Astrocyte of the cerebellum (primary cell): ENCODE measurements at regions not wholly inside any gene's neighbourhood (a gene's known extent, or its start where the extent isn't known, plus 50 kb on each side); places are given as distances from the start of the nearest gene placed in this dataset.

ENCODE experiments used
- DNase-seq: peaks from one replicate; pipeline ENCODE4 v3.0.0-alpha.2; 2011; ENCODE audit warnings: low read depth
- H3K4me3 ChIP-seq: 2 replicates; pipeline ENCODE4 v1.5.1; 2011; ENCODE audit warnings: mild to moderate bottlenecking, low read depth, low read length, moderate library complexity
- CTCF ChIP-seq: IDR thresholded peaks from 2 replicates; pipeline ENCODE4 v1.5.1; 2012; ENCODE audit warnings: low read length, low read depth, moderate library complexity, mild to moderate bottlenecking; ENCODE audit errors: missing control alignments
- in situ Hi-C: cut with HindIII; loops from 2 replicates; pipeline ENCODE4 v1.10.0; 2017; ENCODE audit warnings: low sequenced_read_pairs

- in situ Hi-C loops, result no loop called here
- no peak overlapping the region for H3K4me3 ChIP-seq
- DNase-seq, result no peak
- TF ChIP-seq CTCF, result no peak
Observed at GRCh38 chr9:84393266-84393950, 52.9 kb upstream of the SLC28A3 start.

- no peak overlapping the region for H3K4me3 ChIP-seq
- DNase-seq, result no peak
- TF ChIP-seq CTCF, result no peak
- in situ Hi-C loops, result no loop called here
Observed at GRCh38 chr9:84394036-84394435, 53.5 kb upstream of the SLC28A3 start.

- H3K4me3 ChIP-seq, result no peak overlapping the region
- DNase-seq, result peak; percentile 58
- peak; percentile 81 for TF ChIP-seq CTCF
- in situ Hi-C loops, result no loop called here
Observed at GRCh38 chr9:84397151-84397728, 56.7 kb upstream of the SLC28A3 start.

GRCh38 chr9:84397822-84398221 is 57.3 kb upstream of the SLC28A3 start:
- in situ Hi-C loops, result no loop called here
- no peak overlapping the region for H3K4me3 ChIP-seq
- peak; percentile 19 for DNase-seq
- no peak for TF ChIP-seq CTCF

GRCh38 chr9:84402517-84402916 is 62.0 kb upstream of the SLC28A3 start:
- no peak for TF ChIP-seq CTCF
- H3K4me3 ChIP-seq, result no peak overlapping the region
- DNase-seq, result no peak
- in situ Hi-C loops, result no loop called here

GRCh38 chr9:84403288-84403687 is 62.7 kb upstream of the SLC28A3 start:
- in situ Hi-C loops, result no loop called here
- no peak for DNase-seq
- no peak overlapping the region for H3K4me3 ChIP-seq
- TF ChIP-seq CTCF, result no peak
